Skeletal muscle tissue (tissue), 3 donors: ENCODE measurements at regions not wholly inside any gene's neighbourhood (a gene's known extent, or its start where the extent isn't known, plus 50 kb on each side); places are given as distances from the start of the nearest gene placed in this dataset.
"Not testable (repeated sequence)": the region's sequence is repeated elsewhere in the genome, so short reads cannot be mapped to it uniquely, and the experiment has no call there.

Experiments
- H3K27ac ChIP-seq: one replicate; pipeline ENCODE4 v1.7.0; 2013; ENCODE audit warnings: mild to moderate bottlenecking, low read depth, low read length, inconsistent platforms
- H3K27me3 ChIP-seq, 3 donors: one replicate each; pipeline ENCODE4 v1.7.0; 2013; ENCODE audit warnings: low read length in 3 of 3; ENCODE audit not compliant: control insufficient read depth in 3 of 3, insufficient read depth in 3 of 3
- H3K36me3 ChIP-seq, 3 donors: one replicate each; pipeline ENCODE4 v1.7.0; 2013; ENCODE audit warnings: low read length in 3 of 3; ENCODE audit not compliant: control insufficient read depth in 3 of 3, insufficient read depth in 3 of 3
- H3K4me1 ChIP-seq, 3 donors: one replicate each; pipeline ENCODE4 v1.7.0; 2013; ENCODE audit warnings: low read length in 3 of 3, mild to moderate bottlenecking in 3 of 3; ENCODE audit not compliant: control insufficient read depth in 3 of 3, insufficient read depth in 3 of 3
- H3K4me3 ChIP-seq, 3 donors: one replicate each; pipeline ENCODE4 v1.7.0; 2013; ENCODE audit warnings: low read length in 3 of 3
- H3K9ac ChIP-seq, 3 donors: one replicate each; pipeline ENCODE4 v1.7.0; 2013; ENCODE audit warnings: low read length in 3 of 3, mild to moderate bottlenecking in 3 of 3, moderate library complexity in 2 of 3, low read depth in 1 of 3
- H3K9me3 ChIP-seq, 3 donors: one replicate each; pipeline ENCODE4 v1.7.0; 2013; ENCODE audit warnings: low read length in 3 of 3; ENCODE audit not compliant: control insufficient read depth in 3 of 3
- donor health status: Osteomylitis.

- H3K4me3 ChIP-seq = no peak overlapping the region
- H3K27ac ChIP-seq = no peak overlapping the region
- H3K9me3 ChIP-seq = no peaks in the 10 kb centered on the region
- no peaks in the 10 kb centered on the region for H3K27me3 ChIP-seq
- no peaks in the 10 kb centered on the region for H3K36me3 ChIP-seq
- no peak overlapping the region for H3K9ac ChIP-seq
- H3K4me1 ChIP-seq = no peaks in the 10 kb centered on the region
Measured at GRCh38 chrX:139475432-139475831, 55.1 kb upstream of the F9 start.

GRCh38 chrX:139461945-139462344 is 68.6 kb upstream of the F9 start:
- H3K9ac ChIP-seq, H3K36me3 ChIP-seq, H3K4me1 ChIP-seq, H3K27ac ChIP-seq, H3K4me3 ChIP-seq, H3K27me3 ChIP-seq, H3K9me3 ChIP-seq: not testable (repeated sequence)

- no peaks in the 10 kb centered on the region for H3K4me1 ChIP-seq
- H3K9me3 ChIP-seq = no peaks in the 10 kb centered on the region
- H3K4me3 ChIP-seq = no peak overlapping the region
- H3K36me3 ChIP-seq = no peaks in the 10 kb centered on the region
- H3K27me3 ChIP-seq = no peaks in the 10 kb centered on the region
- H3K27ac ChIP-seq = no peak overlapping the region
- H3K9ac ChIP-seq = no peak overlapping the region
Measured at GRCh38 chrX:139454743-139455142, 75.8 kb upstream of the F9 start.

- Histone ChIP-seq H3K27me3 (no peaks in the 10 kb centered on the region), H3K4me1 (no peaks in the 10 kb centered on the region), H3K36me3 (no peaks in the 10 kb centered on the region)
Measured at GRCh38 chrX:139448996-139449395, 81.5 kb upstream of the F9 start.

GRCh38 chrX:139446832-139447231 is 83.7 kb upstream of the F9 start:
- Histone ChIP-seq H3K9ac (no peak overlapping the region), H3K4me3 (no peak overlapping the region), H3K4me1 (no peaks in the 10 kb centered on the region), H3K27me3 (no peaks in the 10 kb centered on the region), H3K27ac (no peak overlapping the region), H3K36me3 (no peaks in the 10 kb centered on the region), H3K9me3 (no peaks in the 10 kb centered on the region)

More at GRCh38 chrX:139448996-139449395, 81.5 kb upstream of the F9 start:
- Histone ChIP-seq H3K4me3 (no peak overlapping the region), H3K9ac (no peak overlapping the region), H3K27ac (no peak overlapping the region), H3K9me3 (no peaks in the 10 kb centered on the region)

GRCh38 chrX:139429913-139430312 is 100.6 kb upstream of the F9 start:
- no peaks in the 10 kb centered on the region for H3K36me3 ChIP-seq
- no peaks in the 10 kb centered on the region for H3K4me1 ChIP-seq
- no peak overlapping the region for H3K27ac ChIP-seq
- H3K27me3 ChIP-seq = no peaks in the 10 kb centered on the region
- H3K4me3 ChIP-seq = no peak overlapping the region
- no peak overlapping the region for H3K9ac ChIP-seq
- H3K9me3 ChIP-seq = no peaks in the 10 kb centered on the region

GRCh38 chrX:139423186-139423585 is 107.4 kb upstream of the F9 start:
- H3K36me3 ChIP-seq = no peaks in the 10 kb centered on the region
- H3K4me3 ChIP-seq = no peak overlapping the region

GRCh38 chrX:139398258-139398657 is 132.3 kb upstream of the F9 start:
- H3K27ac ChIP-seq, H3K27me3 ChIP-seq, H3K4me1 ChIP-seq, H3K4me3 ChIP-seq, H3K9ac ChIP-seq, H3K9me3 ChIP-seq, H3K36me3 ChIP-seq: not testable (repeated sequence)

More at GRCh38 chrX:139423186-139423585, 107.4 kb upstream of the F9 start:
- Histone ChIP-seq H3K9ac (no peak overlapping the region), H3K9me3 (no peaks in the 10 kb centered on the region), H3K27me3 (no peaks in the 10 kb centered on the region), H3K4me1 (no peaks in the 10 kb centered on the region), H3K27ac (no peak overlapping the region)

- Histone ChIP-seq H3K9ac (no peak overlapping the region), H3K4me3 (no peak overlapping the region), H3K27me3 (no peaks in the 10 kb centered on the region), H3K4me1 (no peaks in the 10 kb centered on the region), H3K36me3 (no peaks in the 10 kb centered on the region), H3K9me3 (no peaks in the 10 kb centered on the region), H3K27ac (no peak overlapping the region)
Measured at GRCh38 chrX:139388254-139388653, 142.3 kb upstream of the F9 start.

GRCh38 chrX:139382529-139382928 is 148.0 kb upstream of the F9 start:
- Histone ChIP-seq H3K27ac (no peak overlapping the region), H3K9me3 (no peaks in the 10 kb centered on the region), H3K4me1 (no peaks in the 10 kb centered on the region), H3K9ac (no peak overlapping the region), H3K4me3 (no peak overlapping the region), H3K36me3 (no peaks in the 10 kb centered on the region), H3K27me3 (no peaks in the 10 kb centered on the region)

- not testable (repeated sequence) for H3K4me3 ChIP-seq, H3K4me1 ChIP-seq, H3K27me3 ChIP-seq, H3K9me3 ChIP-seq, H3K36me3 ChIP-seq, H3K27ac ChIP-seq, H3K9ac ChIP-seq
Measured at GRCh38 chrX:139376547-139376946, 154.0 kb upstream of the F9 start.
